Cardiac muscle cell (in vitro differentiated cells and primary cell): ENCODE measurements at regions not wholly inside any gene's neighbourhood (a gene's known extent, or its start where the extent isn't known, plus 50 kb on each side); places are given as distances from the start of the nearest gene placed in this dataset.
"Not testable (repeated sequence)": the region's sequence is repeated elsewhere in the genome, so short reads cannot be mapped to it uniquely, and the experiment has no call there.

Source experiments
- DNase-seq, 2 donors: peaks; one replicate each; pipeline versions ENCODE4 v3.0.0 to v3.0.0-alpha.2; 2010 to 2017; ENCODE audit warnings: low read depth in 1 of 2, low spot score in 1 of 2
- H3K27ac ChIP-seq: fragments of 200-600 bp; sonication (generic); 2 replicates; pipeline ENCODE4 v1.5.1; 2016
- H3K27me3 ChIP-seq: fragments of 200-600 bp; sonication (generic); 2 replicates; pipeline ENCODE4 v1.6.0; 2016; ENCODE audit warnings: control low read depth
- H3K36me3 ChIP-seq: fragments of 200-600 bp; sonication (generic); 2 replicates; pipeline ENCODE4 v1.5.1; 2016; ENCODE audit warnings: control low read depth
- H3K4me1 ChIP-seq: fragments of 200-600 bp; sonication (generic); 2 replicates; pipeline ENCODE4 v1.8.1; 2017; ENCODE audit warnings: low read depth, mild to moderate bottlenecking, mixed run types
- H3K4me3 ChIP-seq: fragments of 200-600 bp; sonication (generic); 2 replicates; pipeline ENCODE4 v1.5.1; 2016; ENCODE audit warnings: mild to moderate bottlenecking
- H3K9me3 ChIP-seq: fragments of 200-600 bp; sonication (generic); 2 replicates; pipeline ENCODE4 v1.5.1; 2017; ENCODE audit warnings: low read depth, mild to moderate bottlenecking, control low read depth
- TF ChIP-seq, protein P1 (sequence below): IDR thresholded peaks from 2 replicates; pipeline ENCODE4 v1.5.1; 2012; ENCODE audit warnings: low read depth, mild to moderate bottlenecking, low read length

- Histone ChIP-seq H3K4me3 (no peak overlapping the region), H3K4me1 (no peaks in the 10 kb centered on the region), H3K9me3 (no peaks in the 10 kb centered on the region), H3K27me3 (no peaks in the 10 kb centered on the region), H3K27ac (no peak overlapping the region), H3K36me3 (no peaks in the 10 kb centered on the region)
- peak; percentile 14 to 17 for DNase-seq
- TF ChIP-seq, protein P1, sequence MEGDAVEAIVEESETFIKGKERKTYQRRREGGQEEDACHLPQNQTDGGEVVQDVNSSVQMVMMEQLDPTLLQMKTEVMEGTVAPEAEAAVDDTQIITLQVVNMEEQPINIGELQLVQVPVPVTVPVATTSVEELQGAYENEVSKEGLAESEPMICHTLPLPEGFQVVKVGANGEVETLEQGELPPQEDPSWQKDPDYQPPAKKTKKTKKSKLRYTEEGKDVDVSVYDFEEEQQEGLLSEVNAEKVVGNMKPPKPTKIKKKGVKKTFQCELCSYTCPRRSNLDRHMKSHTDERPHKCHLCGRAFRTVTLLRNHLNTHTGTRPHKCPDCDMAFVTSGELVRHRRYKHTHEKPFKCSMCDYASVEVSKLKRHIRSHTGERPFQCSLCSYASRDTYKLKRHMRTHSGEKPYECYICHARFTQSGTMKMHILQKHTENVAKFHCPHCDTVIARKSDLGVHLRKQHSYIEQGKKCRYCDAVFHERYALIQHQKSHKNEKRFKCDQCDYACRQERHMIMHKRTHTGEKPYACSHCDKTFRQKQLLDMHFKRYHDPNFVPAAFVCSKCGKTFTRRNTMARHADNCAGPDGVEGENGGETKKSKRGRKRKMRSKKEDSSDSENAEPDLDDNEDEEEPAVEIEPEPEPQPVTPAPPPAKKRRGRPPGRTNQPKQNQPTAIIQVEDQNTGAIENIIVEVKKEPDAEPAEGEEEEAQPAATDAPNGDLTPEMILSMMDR = no peak
Observed at GRCh38 chr5:57358796-57359592, 123.6 kb downstream of the ACTBL2 start.

DNA sequence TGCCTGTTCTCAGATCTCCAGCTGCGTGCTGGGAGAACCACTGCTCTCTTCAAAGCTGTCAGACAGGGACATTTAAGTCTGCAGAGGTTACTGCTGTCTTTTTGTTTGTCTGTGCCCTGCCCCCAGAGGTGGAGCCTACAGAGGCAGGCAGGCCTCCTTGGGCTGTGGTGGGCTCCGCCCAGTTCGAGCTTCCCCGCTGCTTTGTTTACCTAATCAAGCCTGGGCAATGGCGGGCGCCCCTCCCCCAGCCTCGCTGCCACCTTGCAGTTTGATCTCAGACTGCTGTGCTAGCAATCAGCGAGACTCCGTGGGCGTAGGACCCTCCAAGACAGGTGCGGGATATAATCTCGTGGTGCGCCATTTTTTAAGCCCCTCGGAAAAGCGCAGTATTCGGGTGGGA is 125.8 kb downstream of the ACTBL2 start:
- not testable (repeated sequence) for H3K27me3 ChIP-seq, H3K27ac ChIP-seq, H3K9me3 ChIP-seq, H3K4me1 ChIP-seq, H3K4me3 ChIP-seq, DNase-seq, H3K36me3 ChIP-seq

GRCh38 chr5:57349214-57349613 is 133.4 kb downstream of the ACTBL2 start:
- no peaks in the 10 kb centered on the region for H3K36me3 ChIP-seq
- TF ChIP-seq, protein P1 = no peak
- H3K27me3 ChIP-seq = no peaks in the 10 kb centered on the region
- H3K9me3 ChIP-seq = no peaks in the 10 kb centered on the region
- H3K4me1 ChIP-seq = peaks cover 13% of the 10 kb centered on the region
- peak in 1 of 2 donors; percentile 27 for DNase-seq
- H3K4me3 ChIP-seq = no peak overlapping the region
- H3K27ac ChIP-seq = peak overlapping the region; percentile 32

DNA sequence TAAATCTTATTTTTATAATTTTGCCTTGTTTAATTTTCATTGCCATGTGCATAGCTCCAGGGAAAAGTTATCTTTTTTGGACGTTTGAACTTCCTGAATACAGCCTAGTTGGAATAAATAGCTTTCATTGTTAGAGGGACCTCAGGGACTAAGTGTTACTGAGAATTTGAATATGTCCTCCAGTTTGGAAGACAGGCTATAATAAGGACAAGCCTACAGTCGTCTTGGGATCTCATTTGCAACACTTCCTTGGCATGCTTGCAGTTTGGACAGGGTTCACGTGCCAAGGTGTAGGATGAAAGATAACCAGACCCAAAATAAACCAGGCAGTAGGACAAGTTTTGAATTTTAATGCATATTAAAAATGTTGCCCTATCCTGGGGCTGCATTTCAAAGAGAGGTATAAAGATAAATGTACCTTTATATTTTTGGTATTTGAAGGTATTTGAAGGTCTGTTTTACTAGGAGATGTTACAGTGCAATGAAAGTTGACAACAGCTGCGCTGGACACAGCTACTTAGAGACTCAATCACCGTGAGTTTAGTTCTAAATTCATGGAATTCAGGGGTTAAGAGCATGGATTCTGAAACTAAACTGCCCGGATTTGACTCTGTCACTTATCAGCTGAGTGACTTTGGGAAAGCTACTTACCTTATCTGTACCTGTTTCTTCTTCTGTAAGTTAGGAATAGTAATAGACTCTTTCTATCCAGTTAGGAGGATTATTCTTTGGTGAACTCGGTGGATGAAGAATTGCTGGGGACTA is 134.1 kb downstream of the ACTBL2 start:
- Histone ChIP-seq H3K27me3 (no peaks in the 10 kb centered on the region), H3K9me3 (no peaks in the 10 kb centered on the region), H3K27ac (peak overlapping the region; percentile 32), H3K4me1 (peaks cover 13% of the 10 kb centered on the region), H3K36me3 (no peaks in the 10 kb centered on the region), H3K4me3 (no peak overlapping the region)
- DNase-seq = peak in 1 of 2 donors; percentile 69
- TF ChIP-seq, protein P1 = no peak

DNA sequence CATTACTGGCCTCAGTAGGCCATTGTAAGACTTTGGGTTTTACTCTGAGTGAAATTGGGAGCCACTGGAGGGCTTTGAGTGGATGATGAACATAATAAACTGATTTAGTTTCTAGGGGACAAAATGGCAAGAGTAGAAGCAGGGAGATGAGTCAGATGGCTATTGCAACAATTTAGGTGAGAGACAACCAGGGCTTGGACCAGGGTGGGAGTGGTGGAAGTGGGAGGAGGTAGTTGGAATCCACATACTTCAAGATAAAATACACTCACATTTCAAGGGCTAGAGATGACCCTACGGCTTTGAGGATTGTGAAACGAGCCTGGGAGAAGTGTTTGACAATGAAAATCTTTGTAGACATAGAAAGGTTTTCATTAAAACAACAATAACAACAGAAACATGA is 136.3 kb downstream of the ACTBL2 start:
- Histone ChIP-seq H3K4me3 (no peak overlapping the region), H3K27me3 (no peaks in the 10 kb centered on the region)
- TF ChIP-seq, protein P1 = no peak

More for the DNA sequence above, 136.3 kb downstream of the ACTBL2 start:
- peak in 1 of 2 donors; percentile 78 for DNase-seq
- no peaks in the 10 kb centered on the region for H3K9me3 ChIP-seq
- peaks cover 13% of the 10 kb centered on the region for H3K4me1 ChIP-seq
- no peak overlapping the region for H3K27ac ChIP-seq
- no peaks in the 10 kb centered on the region for H3K36me3 ChIP-seq
